NB4 (cell line): ENCODE measurements at regions not wholly inside any gene's neighbourhood (a gene's known extent, or its start where the extent isn't known, plus 50 kb on each side); places are given as distances from the start of the nearest gene placed in this dataset.

Source experiments
- MYC ChIP-seq: IDR thresholded peaks from 2 replicates; pipeline ENCODE4 v1.6.1; 2011; ENCODE audit warnings: low read depth, low read length
- POLR2A ChIP-seq: IDR thresholded peaks from 2 replicates; pipeline ENCODE4 v1.6.1; 2011; ENCODE audit warnings: mild to moderate bottlenecking; ENCODE audit not compliant: insufficient read length; ENCODE audit errors: extremely low read depth
- TF ChIP-seq, protein P1 (sequence below): IDR thresholded peaks from one replicate; pipeline ENCODE4 v1.5.1; 2012; ENCODE audit warnings: low read depth, low read length
- TF ChIP-seq, protein P2 (sequence below): IDR thresholded peaks from 2 replicates; pipeline ENCODE4 v1.6.1; 2011; ENCODE audit warnings: low read depth, low read length

- TF ChIP-seq POLR2A (no peak), MYC (no peak)
- TF ChIP-seq, protein P1, sequence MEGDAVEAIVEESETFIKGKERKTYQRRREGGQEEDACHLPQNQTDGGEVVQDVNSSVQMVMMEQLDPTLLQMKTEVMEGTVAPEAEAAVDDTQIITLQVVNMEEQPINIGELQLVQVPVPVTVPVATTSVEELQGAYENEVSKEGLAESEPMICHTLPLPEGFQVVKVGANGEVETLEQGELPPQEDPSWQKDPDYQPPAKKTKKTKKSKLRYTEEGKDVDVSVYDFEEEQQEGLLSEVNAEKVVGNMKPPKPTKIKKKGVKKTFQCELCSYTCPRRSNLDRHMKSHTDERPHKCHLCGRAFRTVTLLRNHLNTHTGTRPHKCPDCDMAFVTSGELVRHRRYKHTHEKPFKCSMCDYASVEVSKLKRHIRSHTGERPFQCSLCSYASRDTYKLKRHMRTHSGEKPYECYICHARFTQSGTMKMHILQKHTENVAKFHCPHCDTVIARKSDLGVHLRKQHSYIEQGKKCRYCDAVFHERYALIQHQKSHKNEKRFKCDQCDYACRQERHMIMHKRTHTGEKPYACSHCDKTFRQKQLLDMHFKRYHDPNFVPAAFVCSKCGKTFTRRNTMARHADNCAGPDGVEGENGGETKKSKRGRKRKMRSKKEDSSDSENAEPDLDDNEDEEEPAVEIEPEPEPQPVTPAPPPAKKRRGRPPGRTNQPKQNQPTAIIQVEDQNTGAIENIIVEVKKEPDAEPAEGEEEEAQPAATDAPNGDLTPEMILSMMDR: no peak
- TF ChIP-seq, protein P2, sequence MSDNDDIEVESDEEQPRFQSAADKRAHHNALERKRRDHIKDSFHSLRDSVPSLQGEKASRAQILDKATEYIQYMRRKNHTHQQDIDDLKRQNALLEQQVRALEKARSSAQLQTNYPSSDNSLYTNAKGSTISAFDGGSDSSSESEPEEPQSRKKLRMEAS: no peak
Measured at GRCh38 chr1:36728846-36729245, 246.1 kb upstream of the CSF3R start.
